ENCODE measurements at regions not wholly inside any gene's neighbourhood (a gene's known extent, or its start where the extent isn't known, plus 50 kb on each side); places are given as distances from the start of the nearest gene placed in this dataset.
"Not testable (repeated sequence)": the region's sequence is repeated elsewhere in the genome, so short reads cannot be mapped to it uniquely, and the experiment has no call there.

DNA sequence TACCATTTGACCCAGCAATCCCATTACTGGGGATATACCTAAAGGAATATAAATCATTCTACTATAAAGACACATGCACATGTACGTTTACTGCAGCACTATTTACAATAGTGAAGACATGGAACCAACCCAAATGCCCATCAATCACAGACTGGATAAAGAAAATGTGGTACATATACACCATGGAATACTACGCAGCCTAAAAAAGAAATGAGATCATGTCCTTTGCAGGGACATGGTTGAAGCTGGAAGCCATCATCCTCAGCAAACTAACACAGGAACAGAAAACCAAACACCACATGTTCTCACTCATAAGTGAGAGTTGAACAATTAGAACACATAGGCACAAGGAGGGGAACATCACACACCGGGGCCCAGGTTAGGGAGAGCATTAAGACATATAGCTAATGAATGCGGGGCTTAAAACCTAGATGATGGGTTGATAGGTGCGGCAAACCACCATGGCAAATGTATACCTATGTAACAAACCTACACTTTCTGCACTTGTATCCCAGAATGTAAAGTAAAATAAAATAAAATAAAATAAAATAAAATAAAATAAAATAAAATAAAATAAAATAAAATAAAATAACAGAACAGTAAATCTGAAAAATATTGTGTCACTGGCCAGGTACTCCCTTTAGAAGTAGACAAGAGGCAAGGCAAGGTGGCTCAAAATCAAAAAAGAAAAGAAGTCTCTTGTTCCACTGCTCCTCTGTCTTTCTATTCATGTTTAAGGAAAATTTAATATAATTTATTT, 423.8 kb upstream of the GRAMD2B start:
- DNase-seq (ENCODE audit: low read depth in 2 of 2), result not testable (repeated sequence)

DNA sequence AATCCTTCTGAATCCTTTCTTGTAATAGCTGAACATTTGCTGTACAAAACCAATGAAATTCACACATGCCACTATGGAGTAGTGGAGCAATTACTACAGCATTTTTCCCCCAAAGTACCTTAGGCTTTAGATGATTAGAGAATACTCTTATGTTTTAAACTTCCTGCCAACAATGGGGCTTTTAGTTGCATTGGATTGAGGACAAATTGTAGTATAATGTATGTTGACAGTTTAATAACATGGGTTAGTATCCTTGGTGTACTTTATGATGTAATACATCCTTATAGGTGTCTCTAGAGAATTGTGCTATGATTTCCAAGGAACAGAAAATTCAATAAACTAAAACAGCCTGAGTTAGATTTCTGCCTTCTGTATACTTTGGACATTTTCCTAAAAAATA, 422.7 kb upstream of the GRAMD2B start:
- no peak for DNase-seq (ENCODE audit: low read depth in 2 of 2)

DNA sequence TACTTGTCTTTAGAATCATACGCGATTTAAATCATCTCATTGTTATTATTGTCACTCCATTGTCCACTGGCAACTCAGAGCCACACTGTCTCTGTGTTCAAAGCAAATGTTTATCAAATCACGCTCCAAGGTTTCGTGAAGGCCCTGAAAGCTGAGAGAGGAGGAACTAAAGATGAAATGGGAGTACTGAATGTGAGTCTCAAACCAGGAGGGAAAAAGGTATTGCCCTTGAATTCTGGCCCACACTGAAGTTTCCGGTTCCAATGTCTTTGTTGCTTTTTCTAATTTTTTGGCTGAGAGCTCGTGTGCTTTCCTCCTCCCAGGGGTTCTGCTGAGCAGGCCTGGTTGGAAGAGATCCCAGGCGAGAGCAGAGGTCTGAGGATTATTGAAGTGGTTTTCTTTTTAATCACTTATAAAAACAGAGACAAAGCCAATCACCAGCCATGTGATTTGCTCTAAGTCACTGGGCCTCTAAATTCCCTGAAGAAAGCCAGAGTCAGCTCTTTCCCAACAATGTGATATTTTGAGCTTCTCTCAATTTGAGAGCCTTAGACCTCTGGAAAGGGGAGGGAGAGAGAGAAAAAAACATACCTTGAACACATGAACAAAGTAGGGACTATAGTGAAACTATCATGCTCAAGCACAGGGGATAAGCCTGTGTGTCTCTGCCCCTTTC, 420.8 kb upstream of the GRAMD2B start:
- no peak for DNase-seq (ENCODE audit: low read depth in 2 of 2)

DNA sequence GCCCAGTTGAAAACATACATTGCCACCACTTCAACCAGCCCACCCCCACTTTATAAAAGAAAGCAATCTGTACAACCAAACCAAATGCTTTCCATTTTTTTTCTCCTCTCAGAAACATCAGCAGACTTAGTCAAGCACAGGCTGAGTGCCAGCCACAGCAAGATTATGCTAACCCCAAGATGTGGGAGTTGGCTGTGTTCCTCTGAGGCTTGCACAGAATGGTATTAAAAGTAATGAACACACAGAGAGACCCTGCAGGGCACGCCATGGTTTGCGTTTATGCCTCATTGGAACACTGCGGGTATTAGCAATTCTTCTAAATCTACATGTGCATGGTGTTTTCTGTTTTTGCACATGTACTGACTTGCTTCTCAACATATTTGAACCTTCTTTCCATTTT, 419.9 kb upstream of the GRAMD2B start:
- DNase-seq (ENCODE audit: low read depth in 2 of 2), result no peak

DNA sequence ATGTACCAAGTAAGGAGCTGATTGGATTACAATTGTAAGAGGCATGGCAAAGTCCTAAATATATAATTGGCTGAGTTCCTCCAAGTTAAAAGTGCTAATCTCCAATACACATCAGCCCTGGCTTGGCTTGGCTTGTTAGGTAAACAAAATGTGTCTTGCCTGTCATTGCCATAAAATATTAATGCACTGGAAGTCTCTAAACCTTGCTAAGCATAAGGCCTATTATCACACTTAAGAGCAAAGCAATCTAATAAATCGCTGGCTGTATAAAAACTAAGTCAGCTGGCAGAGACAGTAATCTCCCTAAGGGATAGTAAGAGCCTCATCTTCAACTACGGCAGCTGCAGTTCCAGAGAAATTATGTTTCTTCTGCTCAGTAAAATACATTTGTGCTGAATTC, 418.6 kb upstream of the GRAMD2B start:
- DNase-seq (ENCODE audit: low read depth in 2 of 2), result no peak

DNA sequence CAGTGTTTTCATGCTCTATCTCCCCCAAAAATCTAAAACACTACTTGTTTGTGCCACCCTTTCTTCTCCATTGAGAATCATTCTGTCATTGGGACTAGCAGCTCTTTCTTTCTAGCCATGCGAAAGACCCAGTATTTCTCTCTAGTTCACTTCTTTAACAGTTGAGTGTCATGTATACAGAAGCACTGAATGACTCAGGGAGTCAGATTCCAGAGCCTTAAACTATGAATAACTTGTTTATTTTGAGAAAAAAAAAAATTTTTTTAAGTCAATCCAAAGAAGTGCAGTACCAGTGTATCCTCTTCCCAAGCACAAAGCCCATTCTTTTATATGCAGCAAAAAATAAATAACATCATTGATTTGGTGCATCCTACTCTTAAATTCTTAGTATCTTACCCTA, 415.4 kb upstream of the GRAMD2B start:
- DNase-seq (ENCODE audit: low read depth in 2 of 2), result no peak

DNA sequence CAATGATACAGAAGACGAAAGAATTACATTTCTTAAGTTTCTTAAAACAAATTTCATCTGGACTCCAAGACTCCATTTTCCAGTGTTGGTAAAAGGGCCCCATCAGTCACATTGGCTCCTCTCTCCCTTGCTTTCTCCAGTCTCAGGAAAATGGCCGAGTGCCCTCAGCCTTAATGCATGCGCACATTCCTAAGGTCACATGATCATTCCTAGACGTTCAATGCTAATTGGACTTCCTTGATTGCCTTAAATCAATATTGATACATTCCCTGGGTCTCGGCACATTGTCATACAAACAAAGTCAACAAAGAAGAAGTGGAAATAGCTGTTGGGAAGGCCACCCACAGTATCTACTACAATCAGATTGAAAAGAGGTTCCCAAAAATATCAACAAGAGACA, 413.6 kb upstream of the GRAMD2B start:
- no peak for DNase-seq (ENCODE audit: low read depth in 2 of 2)

DNA sequence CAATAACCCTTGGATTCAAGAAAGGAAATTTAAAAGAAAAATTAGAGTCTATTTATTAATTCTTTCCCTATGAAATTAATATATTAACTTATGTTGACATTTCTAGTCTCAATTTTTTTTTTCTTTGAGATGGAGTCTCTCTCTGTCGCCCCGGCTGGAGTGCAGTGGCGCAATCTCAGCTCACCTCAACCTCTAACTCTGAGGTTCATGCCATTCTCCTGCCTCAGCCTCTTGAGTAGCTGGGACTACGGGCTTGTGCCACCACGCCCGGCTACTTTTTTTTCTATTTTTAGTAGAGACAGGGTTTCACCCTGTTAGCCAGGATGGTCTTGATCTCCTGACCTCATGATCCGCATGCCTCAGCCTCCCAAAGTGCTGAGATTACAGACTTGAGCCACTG, 411.7 kb upstream of the GRAMD2B start:
- not testable (repeated sequence) for DNase-seq (ENCODE audit: low read depth in 2 of 2)

DNA sequence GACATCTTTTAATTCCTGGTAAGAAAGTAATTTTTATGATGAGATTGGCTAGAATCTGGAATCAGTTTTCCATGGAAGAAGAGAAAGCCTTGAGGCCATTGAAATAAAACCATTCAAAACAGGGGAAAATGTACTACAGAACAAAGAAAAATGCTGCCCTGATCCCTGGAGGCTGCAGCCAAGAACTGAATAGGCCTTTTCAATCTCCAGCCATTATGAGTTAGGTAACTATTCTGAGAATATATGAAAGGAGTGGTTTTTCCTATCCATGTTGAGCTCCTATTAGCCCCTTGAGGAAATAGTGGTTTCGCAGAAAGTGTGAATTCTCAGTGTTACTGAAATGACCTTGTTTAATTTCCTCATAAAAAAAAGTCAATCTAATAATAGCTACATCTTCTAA, 408.5 kb upstream of the GRAMD2B start:
- DNase-seq (ENCODE audit: low read depth in 2 of 2), result no peak

DNA sequence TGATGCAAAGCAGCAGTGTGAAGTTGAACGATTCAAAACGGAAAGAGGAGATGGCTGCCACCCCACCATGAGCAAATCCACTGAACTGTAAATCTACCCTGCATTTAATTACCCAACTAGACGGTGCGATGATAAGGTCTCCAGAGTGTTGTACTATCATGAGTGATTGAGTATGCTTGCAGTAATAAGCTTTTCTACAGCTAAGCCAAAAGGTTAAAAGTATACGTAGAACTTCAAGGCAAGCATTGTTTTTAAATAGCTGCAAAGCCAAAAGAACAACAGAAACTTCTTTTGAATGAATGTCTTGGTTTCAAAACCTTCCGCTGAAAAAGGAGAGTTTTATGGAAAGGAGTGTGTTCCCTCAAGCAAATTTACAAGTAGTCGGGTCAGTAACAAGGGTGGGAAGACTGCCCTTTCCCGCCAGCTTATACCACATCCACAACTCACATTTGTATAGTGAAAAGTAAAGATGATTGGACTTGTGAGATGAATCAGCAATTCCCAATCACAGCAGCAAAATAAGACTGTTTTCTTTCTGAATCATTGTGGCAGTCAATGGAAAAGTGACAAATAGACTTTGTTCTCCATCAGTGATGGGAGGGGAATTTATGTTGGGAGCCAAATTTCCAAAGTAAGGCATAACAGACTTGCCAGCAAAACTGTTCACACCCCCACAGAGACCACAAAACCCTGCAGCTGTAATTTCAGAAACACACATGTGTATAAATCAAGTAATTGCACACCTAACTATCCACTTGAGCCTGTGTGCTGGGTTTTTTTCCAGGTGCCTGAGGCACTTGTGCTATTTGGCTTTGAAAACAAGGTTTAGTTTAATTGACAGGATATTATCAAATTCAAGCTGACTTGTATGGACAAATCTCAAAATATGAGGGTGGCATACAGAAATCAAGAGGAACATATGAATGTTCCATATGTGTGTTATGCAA, 407.7 kb upstream of the GRAMD2B start:
- no peak for DNase-seq (ENCODE audit: low read depth in 2 of 2)

DNA sequence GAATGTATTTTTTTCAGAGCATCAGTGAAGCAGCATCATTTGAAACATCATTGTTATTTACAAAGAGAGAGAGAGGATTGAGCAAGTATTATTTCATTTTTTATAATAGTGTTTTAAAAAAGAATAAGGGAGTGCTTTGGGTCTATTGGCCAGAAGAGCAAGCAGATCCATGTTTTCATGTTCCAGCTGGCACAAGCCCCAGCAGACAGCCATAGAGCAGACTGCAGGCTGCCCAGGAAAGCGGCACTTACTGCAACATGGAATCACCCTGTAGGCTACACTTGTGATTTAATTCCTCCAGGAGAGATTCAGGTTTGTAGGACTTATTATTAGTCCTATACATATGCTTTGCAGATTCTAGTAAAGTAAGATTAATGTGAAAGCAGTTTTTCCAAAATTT, 407.0 kb upstream of the GRAMD2B start:
- DNase-seq (ENCODE audit: low read depth in 2 of 2), result no peak

DNA sequence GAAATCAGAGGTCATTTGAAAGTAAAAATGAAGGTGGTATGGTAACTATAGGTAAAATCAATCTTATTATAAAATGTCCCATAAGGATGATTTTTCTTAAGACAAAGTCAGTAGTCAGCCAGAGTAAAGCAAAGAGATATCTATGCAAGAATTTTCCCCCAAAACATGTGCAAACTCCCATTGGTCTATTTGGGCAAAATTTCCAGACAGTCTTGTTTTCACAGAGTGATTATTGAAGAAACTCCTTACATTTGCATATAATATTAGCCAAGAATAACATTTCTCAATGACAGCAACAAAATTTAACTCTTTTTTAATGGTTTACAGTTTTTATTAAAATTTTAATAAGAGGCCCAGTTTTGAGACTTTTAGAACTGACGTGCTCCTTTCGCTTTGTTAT, 406.1 kb upstream of the GRAMD2B start:
- no peak for DNase-seq (ENCODE audit: low read depth in 2 of 2)

DNA sequence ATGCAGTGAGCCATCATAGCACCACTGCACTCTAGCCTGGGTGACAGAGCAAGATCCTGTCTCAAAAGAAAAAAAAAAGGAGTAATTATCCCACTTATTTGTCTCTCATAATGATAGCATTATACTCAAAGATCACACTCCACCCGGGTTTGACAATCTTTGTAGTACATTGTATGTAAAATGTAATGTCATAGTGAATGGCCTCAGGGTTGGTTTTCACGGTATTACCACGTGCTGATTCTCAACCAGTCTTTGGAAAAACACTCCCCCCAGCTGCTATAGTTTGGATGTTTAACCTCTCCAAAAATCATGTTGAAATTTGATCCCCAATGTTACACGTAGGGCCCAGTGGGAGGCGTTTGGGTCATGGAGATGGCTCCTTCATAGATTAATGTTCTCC, 402.4 kb upstream of the GRAMD2B start:
- DNase-seq (ENCODE audit: low read depth in 2 of 2), result no peak

DNA sequence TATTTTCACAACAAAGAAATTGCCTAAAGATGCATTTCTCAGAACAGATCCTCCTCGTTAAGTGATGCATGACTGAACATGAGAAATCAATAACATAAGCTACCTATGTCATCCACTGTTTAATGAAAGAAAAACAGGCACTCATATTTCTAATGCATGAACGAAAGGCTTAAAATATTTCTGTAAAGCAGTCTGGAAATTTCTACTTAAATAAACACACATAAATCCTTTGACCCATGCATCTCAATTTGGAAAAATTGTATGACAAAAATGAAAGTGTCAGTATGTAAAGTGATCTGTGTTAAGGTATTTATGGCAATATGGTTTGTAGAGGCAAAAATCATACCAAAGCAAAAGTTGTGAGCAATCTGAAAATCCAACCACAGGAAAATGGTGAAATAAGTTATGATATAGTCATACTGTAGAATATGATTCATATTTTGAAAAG, 399.2 kb upstream of the GRAMD2B start:
- DNase-seq (ENCODE audit: low read depth in 2 of 2), result no peak

DNA sequence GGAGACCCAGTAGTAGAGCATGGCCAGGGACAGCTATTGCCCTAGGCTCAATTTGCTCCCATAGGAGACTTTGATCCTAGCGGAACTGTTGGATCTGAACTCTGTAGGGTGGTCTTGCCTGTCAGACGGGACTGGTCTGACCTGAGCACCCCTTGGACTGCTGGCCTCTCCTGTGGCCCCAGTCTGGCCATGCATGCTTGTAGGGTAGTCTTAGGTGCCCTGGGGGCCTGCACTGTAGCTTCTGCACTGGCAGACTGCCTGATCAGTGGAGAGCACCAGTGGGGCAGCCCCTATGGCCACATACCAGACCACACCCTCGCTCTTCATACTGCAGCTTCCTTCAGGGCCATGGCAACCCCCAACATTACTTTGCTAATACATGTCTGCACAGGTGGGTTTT, 396.1 kb upstream of the GRAMD2B start:
- no peak for DNase-seq (ENCODE audit: low read depth in 2 of 2)

DNA sequence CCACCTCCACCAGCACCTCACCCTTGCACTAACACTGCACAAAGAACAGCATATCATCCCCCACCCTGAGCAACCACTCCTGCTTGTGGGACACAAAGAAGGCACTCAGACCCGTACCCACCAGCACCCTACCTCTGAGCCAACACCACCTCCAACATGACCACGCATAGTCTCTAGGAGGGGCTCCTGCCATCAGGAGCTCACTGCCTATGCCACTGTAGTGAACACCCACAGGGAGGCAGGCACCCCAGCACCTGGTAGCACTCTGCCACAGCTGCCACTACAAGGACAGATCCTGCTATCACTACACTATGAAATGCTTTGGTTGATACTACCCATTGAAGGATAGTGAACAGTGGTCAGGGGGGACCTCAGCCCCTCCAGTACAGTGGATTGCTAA, 395.6 kb upstream of the GRAMD2B start:
- DNase-seq (ENCODE audit: low read depth in 2 of 2), result no peak

DNA sequence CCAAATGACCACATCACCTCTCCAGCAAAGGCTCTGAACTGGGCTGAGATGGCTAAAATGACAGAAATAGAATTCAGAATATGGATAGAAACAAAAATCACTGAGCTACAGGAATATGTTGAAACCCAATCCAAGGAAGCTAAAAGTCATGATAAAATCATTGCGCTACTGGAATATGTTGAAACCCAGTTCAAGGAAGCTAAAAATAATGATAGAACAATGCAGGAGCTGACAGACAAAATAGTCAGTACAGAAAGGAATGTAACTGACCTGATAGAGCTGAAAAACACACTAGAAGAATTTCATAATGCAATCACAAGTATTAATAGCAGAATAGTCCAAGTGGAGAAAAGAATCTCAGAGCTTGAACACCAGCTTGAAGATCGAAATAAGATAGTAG, 394.9 kb upstream of the GRAMD2B start:
- no peak for DNase-seq (ENCODE audit: low read depth in 2 of 2)

DNA sequence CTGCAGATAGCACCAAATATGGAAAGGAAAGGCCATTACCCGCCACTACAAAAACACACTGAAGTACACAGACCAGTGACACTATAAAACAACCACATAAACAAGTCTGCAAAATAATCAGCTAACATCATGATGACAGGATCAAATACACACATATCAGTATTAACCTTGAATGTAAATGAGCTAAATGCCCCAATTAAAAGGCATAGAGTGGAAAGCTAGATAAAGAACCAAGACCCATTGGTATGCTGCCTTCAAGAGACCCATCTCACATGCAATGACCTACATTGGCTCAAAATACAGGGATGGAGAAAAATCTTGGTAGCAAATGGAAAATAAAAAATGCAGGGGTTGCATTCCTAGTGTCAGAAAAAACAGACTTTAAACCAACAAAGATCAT, 393.9 kb upstream of the GRAMD2B start:
- not testable (repeated sequence) for DNase-seq (ENCODE audit: low read depth in 2 of 2)

DNA sequence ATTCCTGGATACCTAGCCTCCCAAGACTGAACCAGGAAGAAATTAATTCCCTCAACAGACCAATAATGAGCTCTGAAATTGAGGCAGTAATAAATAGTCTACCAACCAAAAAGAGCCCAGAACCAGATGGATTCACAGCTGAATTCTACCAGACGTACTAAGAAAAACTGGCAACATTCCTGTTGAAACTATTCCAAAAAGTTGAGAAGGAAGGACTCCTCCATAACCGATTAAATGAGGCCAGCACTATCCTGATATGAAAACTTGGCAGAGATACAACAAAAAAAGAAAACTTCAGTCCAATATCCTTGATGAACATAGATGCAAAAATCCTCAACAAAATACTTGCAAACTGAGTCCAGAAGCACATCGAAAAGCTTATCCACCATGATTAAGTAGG, 392.5 kb upstream of the GRAMD2B start:
- DNase-seq (ENCODE audit: low read depth in 2 of 2), result no peak

DNA sequence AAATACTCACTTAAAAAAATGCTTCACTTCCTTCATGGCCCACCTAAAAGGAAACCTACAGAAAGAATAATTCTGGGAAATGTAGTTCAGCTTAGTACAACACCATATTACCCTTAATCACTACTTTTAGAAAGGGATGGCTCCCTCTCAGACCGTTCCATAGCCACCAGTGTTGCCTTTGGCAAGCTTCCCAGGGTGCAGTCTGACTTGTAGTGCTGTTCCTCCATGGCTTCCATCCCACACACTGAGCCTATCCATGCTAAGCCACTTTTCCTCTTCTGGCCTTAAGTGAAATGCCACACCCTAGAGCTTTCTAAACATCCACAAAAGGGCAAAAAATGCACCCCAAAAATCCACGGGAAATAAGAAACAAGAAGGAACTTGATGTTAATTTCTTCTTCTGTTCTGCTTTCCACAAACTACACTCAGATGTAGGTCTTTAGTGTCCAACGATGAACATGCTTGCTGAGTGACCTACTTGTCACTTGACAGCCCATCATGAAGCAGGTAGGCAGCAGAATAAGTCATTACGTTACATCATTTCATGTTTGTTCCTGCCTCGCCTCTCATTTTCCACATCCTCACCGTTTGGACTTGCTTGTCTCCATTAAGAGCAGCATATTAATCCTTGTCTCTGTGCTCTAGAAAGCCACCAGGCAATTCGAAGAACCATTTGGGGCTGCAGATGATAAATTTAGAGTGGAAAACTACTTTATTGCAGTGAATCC, 391.1 kb upstream of the GRAMD2B start:
- no peak for DNase-seq (ENCODE audit: low read depth in 2 of 2)

DNA sequence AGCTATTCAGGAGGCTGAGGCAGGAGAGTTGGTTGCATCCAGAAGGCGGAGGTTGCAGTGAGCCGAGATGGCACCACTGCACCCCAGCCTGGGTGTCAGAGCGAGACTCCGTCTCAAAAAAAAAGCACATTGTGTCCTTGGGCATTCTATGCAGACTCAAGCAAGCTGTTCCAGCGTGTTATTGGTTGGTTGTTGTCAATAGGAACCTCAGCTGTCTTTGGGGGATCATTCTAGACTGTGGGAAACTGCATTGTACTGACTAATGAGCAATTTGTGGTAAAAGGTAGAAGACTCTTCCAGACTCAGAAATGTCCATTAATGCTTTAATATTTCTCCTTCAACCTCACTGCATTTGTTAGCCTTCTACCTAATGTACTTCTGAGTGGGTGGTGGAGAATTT, 379.5 kb upstream of the GRAMD2B start:
- DNase-seq (ENCODE audit: low read depth in 2 of 2), result no peak
